ENCODE measurements at regions not wholly inside any gene's neighbourhood (a gene's known extent, or its start where the extent isn't known, plus 50 kb on each side); places are given as distances from the start of the nearest gene placed in this dataset.
A peak's percentile ranks its signal among the peaks of the same experiment; 100 is the strongest.
"Not testable (repeated sequence)": the region's sequence is repeated elsewhere in the genome, so short reads cannot be mapped to it uniquely, and the experiment has no call there.

GRCh38 chr2:181737302-181737701 lies 57.0 kb upstream of the NEUROD1 start:
- DNase-seq = not testable (repeated sequence)

- DNase-seq = no peak
These were observed 57.8 kb upstream of the NEUROD1 start for GRCh38 chr2:181738074-181738473.

- DNase-seq = no peak
These were observed 58.2 kb upstream of the NEUROD1 start for GRCh38 chr2:181738563-181738962.

- no peak for DNase-seq
These were observed 61.4 kb upstream of the NEUROD1 start for GRCh38 chr2:181741756-181742155.

- no peak for DNase-seq
These were observed 62.0 kb upstream of the NEUROD1 start for GRCh38 chr2:181742361-181742760.

GRCh38 chr2:181742922-181743722 lies 62.8 kb upstream of the NEUROD1 start:
- DNase-seq = peak; percentile 7

- no peak for DNase-seq
These were observed 63.4 kb upstream of the NEUROD1 start for GRCh38 chr2:181743723-181744031.

- DNase-seq = no peak
These were observed 65.7 kb upstream of the NEUROD1 start for GRCh38 chr2:181745796-181746540.

- DNase-seq = no peak
These were observed 66.5 kb upstream of the NEUROD1 start for GRCh38 chr2:181746844-181747243.

GRCh38 chr2:181750305-181750704 lies 70.0 kb upstream of the NEUROD1 start:
- no peak for DNase-seq

- no peak for DNase-seq
These were observed 71.1 kb upstream of the NEUROD1 start for GRCh38 chr2:181751266-181752030.

- no peak for DNase-seq
These were observed 72.0 kb upstream of the NEUROD1 start for GRCh38 chr2:181752301-181752700.

- DNase-seq = no peak
These were observed 73.4 kb upstream of the NEUROD1 start for GRCh38 chr2:181753686-181754085.

GRCh38 chr2:181754105-181754504 lies 73.8 kb upstream of the NEUROD1 start:
- DNase-seq = no peak

- DNase-seq = no peak
These were observed 74.9 kb upstream of the NEUROD1 start for GRCh38 chr2:181755181-181755580.

- no peak for DNase-seq
These were observed 80.2 kb upstream of the NEUROD1 start for GRCh38 chr2:181760521-181760920.

- DNase-seq = no peak
These were observed 80.9 kb upstream of the NEUROD1 start for GRCh38 chr2:181761175-181761574.

- DNase-seq = no peak
These were observed 81.7 kb upstream of the NEUROD1 start for GRCh38 chr2:181762000-181762399.

- no peak for DNase-seq
These were observed 82.5 kb upstream of the NEUROD1 start for GRCh38 chr2:181762848-181763247.

- no peak for DNase-seq
These were observed 83.1 kb upstream of the NEUROD1 start for GRCh38 chr2:181763423-181763822.

GRCh38 chr2:181764095-181764963 lies 84.0 kb upstream of the NEUROD1 start:
- DNase-seq = no peak

- no peak for DNase-seq
These were observed 85.8 kb upstream of the NEUROD1 start for GRCh38 chr2:181766129-181766528.

GRCh38 chr2:181770150-181770549 lies 89.8 kb upstream of the NEUROD1 start:
- DNase-seq = no peak
